ENCODE measurements at regions not wholly inside any gene's neighbourhood (a gene's known extent, or its start where the extent isn't known, plus 50 kb on each side); places are given as distances from the start of the nearest gene placed in this dataset.

DNA sequence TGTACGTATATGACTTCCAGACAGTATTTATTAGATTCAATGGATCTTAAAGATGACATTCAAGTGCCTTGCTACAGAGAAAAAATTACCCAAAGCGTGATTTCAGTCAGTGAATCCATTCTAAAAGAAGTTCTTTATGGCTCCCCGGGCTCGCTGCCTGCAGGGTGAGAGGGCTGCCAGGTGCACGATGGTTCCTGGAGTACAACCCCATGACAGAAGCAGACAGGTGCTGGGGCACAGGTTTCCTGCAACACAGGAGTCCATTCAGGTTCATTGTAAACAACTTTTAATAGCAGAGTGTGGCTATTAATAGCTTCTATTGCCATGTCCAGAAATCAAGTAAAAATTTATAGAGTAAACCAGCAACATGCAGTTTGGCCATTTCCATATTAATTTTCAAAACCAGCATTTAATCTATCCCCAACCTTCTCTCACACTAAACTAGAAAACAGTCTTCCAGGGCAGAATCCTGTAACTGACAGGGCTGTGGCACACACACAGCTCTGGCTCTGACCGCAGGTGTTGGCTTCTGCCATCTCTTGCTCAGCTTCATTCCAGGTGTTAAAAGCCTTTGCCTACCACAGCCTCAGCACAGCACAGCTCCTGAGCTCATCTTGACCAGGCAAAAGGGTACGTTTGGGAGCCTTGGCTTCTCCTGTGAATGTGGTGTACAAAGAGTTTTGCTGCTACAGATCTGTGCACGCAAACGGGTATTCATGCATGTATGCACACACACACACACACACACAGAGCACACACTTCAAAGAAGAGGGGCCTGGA lies 185.9 kb downstream of the MEX3B start:
- Histone ChIP-seq H3K27ac (replicated peaks) (no peak overlapping the region), H3K36me3 (no peaks in the 10 kb centered on the region), H3K4me1 (no peaks in the 10 kb centered on the region), H3K4me3 (no peak overlapping the region), H3K9me3 (replicated peaks) (no peaks in the 10 kb centered on the region), H3K27me3 (ENCODE audit: low read depth) (no peaks in the 10 kb centered on the region)
- intact Hi-C loops (cut with micrococcal nuclease) = no loop called here
- DNase-seq = no peak
- TF ChIP-seq, protein P1, sequence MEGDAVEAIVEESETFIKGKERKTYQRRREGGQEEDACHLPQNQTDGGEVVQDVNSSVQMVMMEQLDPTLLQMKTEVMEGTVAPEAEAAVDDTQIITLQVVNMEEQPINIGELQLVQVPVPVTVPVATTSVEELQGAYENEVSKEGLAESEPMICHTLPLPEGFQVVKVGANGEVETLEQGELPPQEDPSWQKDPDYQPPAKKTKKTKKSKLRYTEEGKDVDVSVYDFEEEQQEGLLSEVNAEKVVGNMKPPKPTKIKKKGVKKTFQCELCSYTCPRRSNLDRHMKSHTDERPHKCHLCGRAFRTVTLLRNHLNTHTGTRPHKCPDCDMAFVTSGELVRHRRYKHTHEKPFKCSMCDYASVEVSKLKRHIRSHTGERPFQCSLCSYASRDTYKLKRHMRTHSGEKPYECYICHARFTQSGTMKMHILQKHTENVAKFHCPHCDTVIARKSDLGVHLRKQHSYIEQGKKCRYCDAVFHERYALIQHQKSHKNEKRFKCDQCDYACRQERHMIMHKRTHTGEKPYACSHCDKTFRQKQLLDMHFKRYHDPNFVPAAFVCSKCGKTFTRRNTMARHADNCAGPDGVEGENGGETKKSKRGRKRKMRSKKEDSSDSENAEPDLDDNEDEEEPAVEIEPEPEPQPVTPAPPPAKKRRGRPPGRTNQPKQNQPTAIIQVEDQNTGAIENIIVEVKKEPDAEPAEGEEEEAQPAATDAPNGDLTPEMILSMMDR (IDR thresholded peaks at IDR 0.05; ENCODE audit: borderline replicate concordance) = no peak

DNA sequence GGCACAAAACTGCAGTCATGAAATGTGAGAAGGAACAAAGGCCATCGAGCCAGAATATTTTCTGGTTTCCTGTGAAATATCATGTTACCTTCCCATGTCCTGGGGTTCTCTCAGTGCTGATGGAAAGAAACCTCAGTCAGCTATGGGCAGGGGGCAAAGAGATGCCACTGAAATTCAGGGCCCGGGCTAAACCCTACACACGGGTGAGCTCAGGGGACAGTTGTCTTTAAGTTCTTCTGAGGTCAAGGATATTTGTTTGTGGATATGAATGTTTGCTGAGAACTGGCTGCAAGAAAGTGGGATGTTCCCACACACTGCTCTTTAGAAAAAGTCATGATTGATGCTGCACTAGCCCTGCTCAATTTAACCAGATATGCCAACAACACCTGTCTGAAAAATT lies 187.2 kb downstream of the MEX3B start:
- intact Hi-C loops (cut with micrococcal nuclease) = no loop called here
- no peaks in the 10 kb centered on the region for H3K9me3 ChIP-seq (replicated peaks)
- H3K27me3 ChIP-seq (ENCODE audit: low read depth) = peaks cover 8% of the 10 kb centered on the region
- no peak for DNase-seq
- H3K27ac ChIP-seq (replicated peaks) = no peak overlapping the region
- no peaks in the 10 kb centered on the region for H3K36me3 ChIP-seq
- no peaks in the 10 kb centered on the region for H3K4me1 ChIP-seq
- no peak overlapping the region for H3K4me3 ChIP-seq
- TF ChIP-seq, protein P1 (IDR thresholded peaks at IDR 0.05; ENCODE audit: borderline replicate concordance) = no peak

DNA sequence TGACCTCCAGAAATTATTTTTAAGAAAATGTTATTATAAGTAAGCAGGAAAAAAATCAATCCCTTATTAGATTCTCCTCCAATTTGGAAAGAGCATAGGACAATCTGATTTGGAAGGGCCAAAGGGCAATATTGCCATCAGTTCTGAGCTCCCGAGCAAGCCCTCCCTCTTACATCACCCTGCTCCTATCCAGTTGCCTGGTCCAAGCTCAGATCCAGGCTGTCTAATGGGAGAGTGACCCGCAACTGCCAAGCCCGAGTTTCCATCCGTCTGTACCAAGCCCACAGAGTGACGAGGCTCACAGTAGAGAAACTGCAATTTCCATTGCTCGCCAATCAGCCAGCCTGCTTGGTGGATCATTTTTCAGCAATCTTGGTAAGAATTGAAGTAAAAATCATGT lies 187.7 kb downstream of the MEX3B start:
- no peak overlapping the region for H3K27ac ChIP-seq (replicated peaks)
- H3K9me3 ChIP-seq (replicated peaks) = no peaks in the 10 kb centered on the region
- no peaks in the 10 kb centered on the region for H3K36me3 ChIP-seq
- peaks cover 8% of the 10 kb centered on the region for H3K27me3 ChIP-seq (ENCODE audit: low read depth)
- DNase-seq = no peak
- H3K4me1 ChIP-seq = no peaks in the 10 kb centered on the region
- H3K4me3 ChIP-seq = no peak overlapping the region
- intact Hi-C loops (cut with micrococcal nuclease) = no loop called here
- TF ChIP-seq, protein P1 (IDR thresholded peaks at IDR 0.05; ENCODE audit: borderline replicate concordance) = no peak

DNA sequence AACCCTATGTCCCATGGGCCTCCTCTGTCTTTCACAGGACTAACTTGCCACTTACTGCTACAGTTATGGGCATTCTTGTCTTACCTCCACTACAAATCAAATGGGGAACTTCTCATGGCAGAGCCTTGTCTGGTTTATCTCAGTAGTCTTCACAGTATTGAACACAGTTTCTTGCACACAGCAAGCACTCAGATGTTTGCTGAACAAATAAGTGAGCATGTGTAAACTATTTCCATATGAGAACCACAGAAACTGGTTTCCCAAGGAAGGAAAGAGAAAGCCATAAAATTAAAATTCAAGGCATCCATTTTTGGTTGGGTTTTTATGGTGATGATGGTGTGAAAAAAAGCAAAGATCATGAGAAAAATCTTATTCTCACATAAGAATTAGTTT lies 189.2 kb downstream of the MEX3B start:
- peaks cover 8% of the 10 kb centered on the region for H3K27me3 ChIP-seq (ENCODE audit: low read depth)
- H3K4me3 ChIP-seq = no peak overlapping the region
- TF ChIP-seq, protein P1 (IDR thresholded peaks at IDR 0.05; ENCODE audit: borderline replicate concordance) = no peak
- H3K4me1 ChIP-seq = no peaks in the 10 kb centered on the region
- DNase-seq = no peak
- H3K27ac ChIP-seq (replicated peaks) = no peak overlapping the region
- H3K9me3 ChIP-seq (replicated peaks) = no peaks in the 10 kb centered on the region
- intact Hi-C loops (cut with micrococcal nuclease) = no loop called here
- no peaks in the 10 kb centered on the region for H3K36me3 ChIP-seq

DNA sequence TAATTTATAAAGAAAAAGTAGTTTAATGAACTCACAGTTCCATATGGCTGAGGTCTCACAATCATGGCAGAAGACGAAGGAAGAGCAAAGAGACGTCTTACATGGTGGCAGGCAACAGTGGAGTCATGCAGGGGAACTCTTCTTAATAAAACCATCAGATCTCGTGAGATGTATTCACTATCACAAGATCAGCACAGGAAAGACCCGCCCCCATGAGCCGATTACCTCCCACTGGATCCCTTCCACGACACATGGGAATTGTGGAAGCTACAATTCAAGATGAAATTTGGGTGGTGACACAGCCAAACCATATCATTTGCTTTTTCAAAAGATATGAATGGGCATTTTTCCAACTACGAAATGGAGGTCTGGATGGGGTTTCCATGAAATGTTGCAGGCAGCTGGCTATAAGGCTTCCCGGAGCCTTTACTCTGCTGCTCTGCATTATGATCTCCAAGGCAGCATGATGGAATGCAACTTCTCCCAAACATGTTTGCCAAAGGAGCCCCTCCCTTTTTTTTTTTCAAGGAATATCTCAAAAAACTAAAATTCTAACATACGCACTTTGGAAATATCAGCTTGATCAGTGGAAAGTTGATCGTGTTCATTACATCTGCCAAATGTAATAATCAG lies 189.7 kb downstream of the MEX3B start:
- no peaks in the 10 kb centered on the region for H3K36me3 ChIP-seq
- H3K4me1 ChIP-seq = no peaks in the 10 kb centered on the region
- H3K9me3 ChIP-seq (replicated peaks) = no peaks in the 10 kb centered on the region
- peaks cover 8% of the 10 kb centered on the region for H3K27me3 ChIP-seq (ENCODE audit: low read depth)
- TF ChIP-seq, protein P1 (IDR thresholded peaks at IDR 0.05; ENCODE audit: borderline replicate concordance) = no peak
- intact Hi-C loops (cut with micrococcal nuclease) = no loop called here
- H3K4me3 ChIP-seq = no peak overlapping the region
- DNase-seq = no peak
- no peak overlapping the region for H3K27ac ChIP-seq (replicated peaks)
